Spleen (tissue), 11 donors: ENCODE measurements at regions not wholly inside any gene's neighbourhood (a gene's known extent, or its start where the extent isn't known, plus 50 kb on each side); places are given as distances from the start of the nearest gene placed in this dataset.

Source experiments
- DNase-seq: peaks from one replicate; pipeline ENCODE4 v3.0.0-alpha.2; 2020
- H3K27ac ChIP-seq, 8 donors: fragments of 200-600 bp; sonication (generic) in 7 of 8; 1 replicate in 4 of 8; 2 replicates in 4 of 8; pipeline versions ENCODE4 v1.5.0 to v1.8.0; 2016 to 2021; ENCODE audit warnings: inconsistent platforms in 4 of 8, mild to moderate bottlenecking in 4 of 8, moderate library complexity in 1 of 8
- H3K27me3 ChIP-seq, 7 donors: fragments of 200-600 bp; sonication (generic) in 6 of 7; replicated peaks in 1 of 7; 1 replicate in 4 of 7; 2 replicates in 3 of 7; pipeline versions ENCODE4 v1.5.0 to v1.8.0; 2016 to 2021; ENCODE audit warnings: inconsistent platforms in 3 of 7, mild to moderate bottlenecking in 1 of 7
- H3K36me3 ChIP-seq, 6 donors: fragments of 200-600 bp; sonication (generic) in 5 of 6; 1 replicate in 4 of 6; 2 replicates in 2 of 6; pipeline versions ENCODE4 v1.5.0 to v1.8.0; 2016 to 2021; ENCODE audit warnings: inconsistent platforms in 2 of 6
- H3K4me1 ChIP-seq, 6 donors: fragments of 200-600 bp; sonication (generic) in 5 of 6; 1 replicate in 3 of 6; 2 replicates in 3 of 6; pipeline versions ENCODE4 v1.5.0 to v1.8.0; 2016 to 2021; ENCODE audit warnings: inconsistent platforms in 3 of 6
- H3K4me3 ChIP-seq, 8 donors: fragments of 200-600 bp; sonication (generic) in 7 of 8; 1 replicate in 4 of 8; 2 replicates in 4 of 8; pipeline versions ENCODE4 v1.5.0 to v1.8.0; 2016 to 2021; ENCODE audit warnings: inconsistent platforms in 4 of 8, mild to moderate bottlenecking in 4 of 8, moderate library complexity in 2 of 8
- H3K9me3 ChIP-seq, 8 donors: fragments of 200-600 bp; sonication (generic) in 7 of 8; 1 replicate in 4 of 8; 2 replicates in 4 of 8; pipeline versions ENCODE4 v1.5.0 to v1.8.0; 2016 to 2021; ENCODE audit warnings: inconsistent platforms in 4 of 8
- CTCF ChIP-seq, 11 experiments: fragments of 200-600 bp in 7 of 11; fragments of 450-650 bp in 4 of 11; sonication (generic) in 4 of 11; IDR thresholded peaks in 8 of 11; conservative IDR thresholded peaks in 3 of 11; 1 replicate in 7 of 11; 2 replicates in 4 of 11; pipeline versions ENCODE4 v1.4.0 to v1.8.0; 2016 to 2021; ENCODE audit warnings: antibody characterized with exemption in 11 of 11, inconsistent platforms in 4 of 11, mild to moderate bottlenecking in 1 of 11
- POLR2A ChIP-seq, 3 donors: fragments of 450-650 bp; IDR thresholded peaks; one replicate each; pipeline ENCODE4 v1.5.1; 2017; ENCODE audit warnings: antibody characterized with exemption in 3 of 3, mild to moderate bottlenecking in 1 of 3
- POLR2AphosphoS5 ChIP-seq, 3 donors: sonication (generic); formaldehyde crosslinking; IDR thresholded peaks; one replicate each; pipeline ENCODE4 v1.5.1; 2017; ENCODE audit warnings: antibody characterized with exemption in 3 of 3
- WGBS, 5 donors: extraction: QIAGEN DNeasy Blood & Tissue Kit in 3 of 5; methylation state at CpG; one replicate each; pipeline versions ENCODE4 v1.1.5 to v1.1.7; 2013 to 2018; 5-methylcytosine and 5-hydroxymethylcytosine counted together
- intact Hi-C: fragments of 100-400 bp; cut with DNase I; formaldehyde crosslinking; loops from one replicate; pipeline ENCODE4 v1.15.0; 2023; ENCODE audit warnings: low total_unique reads
- donor health status: healthy with polysubstance abuse.
- donor health status: DM: no; HTN: no; CAD: no; lungs with moderate emphysema.
- donor health status: DM: no; HTN: no; CAD: no.
- donor health status: Bipolar disorder and iron deficiency.
- donor health status: healthy.
- donor health status: DM: no; HTN: no; CAD: no.
- donor health status: DM: yes; HTN: yes; CAD: no.

- Histone ChIP-seq H3K27ac (no peak overlapping the region), H3K4me1 (peaks cover 0 to 3% (median 0%) of the 10 kb centered on the region in 6 donors), H3K36me3 (no peaks in the 10 kb centered on the region), H3K4me3 (no peak overlapping the region), H3K27me3 (peaks cover 0 to 5% (median 0%) of the 10 kb centered on the region in 7 donors), H3K9me3 (no peaks in the 10 kb centered on the region)
- intact Hi-C loops = no loop called here
- no peak for DNase-seq
- WGBS, 5 donors = 82 to 96% (median 86%) methylated on average over 2 of the region's 2 CpGs
- TF ChIP-seq POLR2AphosphoS5 (IDR thresholded peaks at IDR 0.05) (no peak), POLR2A (IDR thresholded peaks at IDR 0.05) (no peak), CTCF (IDR thresholded peaks at IDR 0.05 in 8 of 11, conservative IDR thresholded peaks at IDR 0.05 in 3 of 11) (no peak)
These were observed 134.4 kb downstream of the MAF start for GRCh38 chr16:79466111-79466510.

- no peaks in the 10 kb centered on the region for H3K4me1 ChIP-seq
- H3K27ac ChIP-seq = no peak overlapping the region
- H3K4me3 ChIP-seq = no peak overlapping the region
- H3K27me3 ChIP-seq = no peaks in the 10 kb centered on the region
- 33 to 51% (median 43%) methylated on average over 5 of the region's 5 CpGs for WGBS, 5 donors
- no peak for DNase-seq
- intact Hi-C loops = no loop called here
- H3K36me3 ChIP-seq = no peaks in the 10 kb centered on the region
- H3K9me3 ChIP-seq = no peaks in the 10 kb centered on the region
- no peak for TF ChIP-seq CTCF (IDR thresholded peaks at IDR 0.05 in 8 of 11, conservative IDR thresholded peaks at IDR 0.05 in 3 of 11)
- no peak for TF ChIP-seq POLR2A (IDR thresholded peaks at IDR 0.05)
- TF ChIP-seq POLR2AphosphoS5 (IDR thresholded peaks at IDR 0.05) = no peak
These were observed 136.7 kb downstream of the MAF start for GRCh38 chr16:79463841-79464240.

GRCh38 chr16:79456036-79456435, 144.5 kb downstream of the MAF start:
- Histone ChIP-seq H3K4me1 (peaks cover 0 to 12% (median 10%) of the 10 kb centered on the region in 6 donors), H3K9me3 (no peaks in the 10 kb centered on the region), H3K36me3 (no peaks in the 10 kb centered on the region), H3K4me3 (no peak overlapping the region), H3K27me3 (no peaks in the 10 kb centered on the region), H3K27ac (no peak overlapping the region)
- no peak for DNase-seq
- intact Hi-C loops = no loop called here
- TF ChIP-seq CTCF (IDR thresholded peaks at IDR 0.05 in 8 of 11, conservative IDR thresholded peaks at IDR 0.05 in 3 of 11) = no peak
- TF ChIP-seq POLR2AphosphoS5 (IDR thresholded peaks at IDR 0.05) = no peak
- TF ChIP-seq POLR2A (IDR thresholded peaks at IDR 0.05) = no peak
- WGBS, 5 donors = 79 to 95% (median 85%) methylated on average over 4 of the region's 4 CpGs

GRCh38 chr16:79452671-79453070, 147.9 kb downstream of the MAF start:
- no peaks in the 10 kb centered on the region for H3K9me3 ChIP-seq
- 90 to 93% (median 92%) methylated on average over 8 of the region's 8 CpGs for WGBS, 5 donors
- H3K4me3 ChIP-seq = no peak overlapping the region
- H3K27me3 ChIP-seq = no peaks in the 10 kb centered on the region
- H3K27ac ChIP-seq = no peak overlapping the region
- intact Hi-C loops = no loop called here
- TF ChIP-seq POLR2A (IDR thresholded peaks at IDR 0.05) (no peak), CTCF (IDR thresholded peaks at IDR 0.05 in 8 of 11, conservative IDR thresholded peaks at IDR 0.05 in 3 of 11) (no peak), POLR2AphosphoS5 (IDR thresholded peaks at IDR 0.05) (no peak)
- peaks cover 0 to 16% (median 10%) of the 10 kb centered on the region in 6 donors for H3K4me1 ChIP-seq
- no peak for DNase-seq
- no peaks in the 10 kb centered on the region for H3K36me3 ChIP-seq
